Neuronal stem cell (in vitro differentiated cells): ENCODE measurements at regions not wholly inside any gene's neighbourhood (a gene's known extent, or its start where the extent isn't known, plus 50 kb on each side); places are given as distances from the start of the nearest gene placed in this dataset.

Experiments used
- DNase-seq: peaks from one replicate; pipeline ENCODE4 v3.0.0-alpha.2; 2013; ENCODE audit warnings: low spot score
- H2AFZ ChIP-seq: one replicate; pipeline ENCODE4 v1.6.1; 2013; ENCODE audit warnings: mild to moderate bottlenecking, low read length, inconsistent platforms
- H2AK5ac ChIP-seq: 2 replicates; pipeline ENCODE4 v1.6.1; 2013; ENCODE audit warnings: low read depth, mild to moderate bottlenecking, inconsistent platforms, low read length, moderate library complexity, mixed read lengths
- H2BK120ac ChIP-seq: 2 replicates; pipeline ENCODE4 v1.6.1; 2013; ENCODE audit warnings: low read depth, mild to moderate bottlenecking, inconsistent platforms, low read length, moderate library complexity, mixed read lengths
- H2BK12ac ChIP-seq: one replicate; pipeline ENCODE4 v1.6.1; 2013; ENCODE audit warnings: low read length, inconsistent platforms
- H2BK15ac ChIP-seq: 2 replicates; pipeline ENCODE4 v1.6.1; 2013; ENCODE audit warnings: mild to moderate bottlenecking, low read length, inconsistent platforms, mixed read lengths
- H2BK5ac ChIP-seq: one replicate; pipeline ENCODE4 v1.6.1; 2013; ENCODE audit warnings: inconsistent platforms, mild to moderate bottlenecking, low read length, moderate library complexity
- H3K14ac ChIP-seq: one replicate; pipeline ENCODE4 v1.6.1; 2013; ENCODE audit warnings: low read length, inconsistent platforms
- H3K18ac ChIP-seq: 2 replicates; pipeline ENCODE4 v1.6.1; 2013; ENCODE audit warnings: low read length, inconsistent platforms
- H3K23ac ChIP-seq: 2 replicates; pipeline ENCODE4 v1.6.1; 2013; ENCODE audit warnings: low read depth, mild to moderate bottlenecking, mixed read lengths, low read length, inconsistent platforms; ENCODE audit not compliant: poor library complexity
- H3K27ac ChIP-seq: replicated peaks from 3 replicates; pipeline ENCODE4 v1.5.1; 2013; ENCODE audit warnings: low read length, inconsistent platforms
- H3K27me3 ChIP-seq, 3 experiments: 2 replicates each; pipeline ENCODE4 v1.6.1; 2013; ENCODE audit warnings: low read length in 3 of 3, mild to moderate bottlenecking in 2 of 3, inconsistent platforms in 1 of 3, low read depth in 1 of 3, mixed read lengths in 1 of 3, moderate library complexity in 1 of 3; ENCODE audit not compliant: control insufficient read depth in 3 of 3, insufficient read depth in 3 of 3
- H3K36me3 ChIP-seq, 2 donors: replicated peaks in 1 of 2; 2 replicates each; pipeline ENCODE4 v1.6.1; 2013; ENCODE audit warnings: low read length in 2 of 2; ENCODE audit not compliant: control insufficient read depth in 2 of 2, insufficient read depth in 2 of 2
- H3K4ac ChIP-seq: 2 replicates; pipeline ENCODE4 v1.6.1; 2013; ENCODE audit warnings: inconsistent platforms, mild to moderate bottlenecking, low read length, moderate library complexity
- H3K4me1 ChIP-seq, 2 donors: 1 replicate in 1 of 2; 2 replicates in 1 of 2; pipeline ENCODE4 v1.6.1; 2013; ENCODE audit warnings: low read length in 2 of 2, low read depth in 1 of 2; ENCODE audit not compliant: control insufficient read depth in 2 of 2, insufficient read depth in 1 of 2
- H3K4me2 ChIP-seq: one replicate; pipeline ENCODE4 v1.6.1; 2013; ENCODE audit warnings: mild to moderate bottlenecking, low read length, inconsistent platforms; ENCODE audit not compliant: insufficient read depth, poor library complexity, severe bottlenecking
- H3K4me3 ChIP-seq, 2 donors: 2 replicates each; pipeline ENCODE4 v1.5.1; 2013; ENCODE audit warnings: low read length in 2 of 2, mild to moderate bottlenecking in 2 of 2, inconsistent platforms in 1 of 2, moderate library complexity in 1 of 2
- H3K79me1 ChIP-seq: one replicate; pipeline ENCODE4 v1.6.1; 2013; ENCODE audit warnings: low read depth, mild to moderate bottlenecking, inconsistent platforms, low read length, moderate library complexity
- H3K9ac ChIP-seq: one replicate; pipeline ENCODE4 v1.6.1; 2013; ENCODE audit warnings: mild to moderate bottlenecking, low read depth, low read length, inconsistent platforms; ENCODE audit not compliant: poor library complexity
- H3K9me3 ChIP-seq, 2 donors: replicated peaks in 1 of 2; 2 replicates each; pipeline versions ENCODE3 to v1.6.1; 2013; ENCODE audit warnings: low read length in 2 of 2, mild to moderate bottlenecking in 2 of 2, inconsistent platforms in 1 of 2, low read depth in 1 of 2, mixed read lengths in 1 of 2, moderate library complexity in 1 of 2; ENCODE audit not compliant: control insufficient read depth in 2 of 2, insufficient read depth in 1 of 2
- H4K8ac ChIP-seq: one replicate; pipeline ENCODE4 v1.6.1; 2013; ENCODE audit warnings: low read depth, mild to moderate bottlenecking, inconsistent platforms, low read length, moderate library complexity
- H4K91ac ChIP-seq: one replicate; pipeline ENCODE4 v1.6.1; 2013; ENCODE audit warnings: low read length, low read depth, mild to moderate bottlenecking, inconsistent platforms; ENCODE audit not compliant: poor library complexity
- WGBS, 2 donors: extraction: QIAGEN DNeasy Blood & Tissue Kit; methylation state at CpG; one replicate each; pipeline ENCODE4 v1.1.7; 2013; ENCODE audit warnings: missing lambda C conversion rate in 2 of 2, mixed read lengths in 1 of 2; ENCODE audit not compliant: insufficient read length in 2 of 2, insufficient replicate concordance in 1 of 2; ENCODE audit errors: extremely low coverage in 2 of 2; 5-methylcytosine and 5-hydroxymethylcytosine counted together

- no peak overlapping the region for H3K18ac ChIP-seq
- H2BK15ac ChIP-seq, result no peak overlapping the region
- H3K4me3 ChIP-seq, result no peak overlapping the region
- no peak overlapping the region for H2AFZ ChIP-seq
- no peak overlapping the region for H2AK5ac ChIP-seq
- no peak overlapping the region for H3K23ac ChIP-seq
- H3K27ac ChIP-seq, result no peak overlapping the region
- H3K14ac ChIP-seq, result no peak overlapping the region
- peaks cover 0 to 14% of the 10 kb centered on the region in 2 donors for H3K9me3 ChIP-seq
- no CpG with 5 or more reads among the region's 2 CpGs for WGBS, 2 donors
- no peak overlapping the region for H4K8ac ChIP-seq
- no peak overlapping the region for H4K91ac ChIP-seq
- no peaks in the 10 kb centered on the region for H3K36me3 ChIP-seq
- no peak overlapping the region for H3K4ac ChIP-seq
- no peak overlapping the region for H2BK12ac ChIP-seq
- no peak for DNase-seq
- H3K4me1 ChIP-seq, result peaks cover 5 to 17% of the 10 kb centered on the region in 2 donors
- no peaks in the 10 kb centered on the region for H3K27me3 ChIP-seq
- no peak overlapping the region for H3K4me2 ChIP-seq
- no peak overlapping the region for H2BK120ac ChIP-seq
- H3K9ac ChIP-seq, result no peak overlapping the region
- H3K79me1 ChIP-seq, result no peaks in the 10 kb centered on the region
- no peak overlapping the region for H2BK5ac ChIP-seq
These were observed 164.8 kb upstream of the NDN start for GRCh38 chr15:23851921-23852320.

- H4K91ac ChIP-seq, result no peak overlapping the region
- no peak overlapping the region for H3K18ac ChIP-seq
- H3K23ac ChIP-seq, result no peak overlapping the region
- H2BK5ac ChIP-seq, result no peak overlapping the region
- no peak overlapping the region for H3K14ac ChIP-seq
- H3K4me1 ChIP-seq, result peaks cover 10 to 28% of the 10 kb centered on the region in 2 donors
- H3K9me3 ChIP-seq, result peaks cover 0 to 16% of the 10 kb centered on the region in 2 donors
- no peak overlapping the region for H3K4me2 ChIP-seq
- no peak for DNase-seq
- no peak overlapping the region for H3K9ac ChIP-seq
- H2AK5ac ChIP-seq, result no peak overlapping the region
- no peak overlapping the region for H2AFZ ChIP-seq
- no peaks in the 10 kb centered on the region for H3K36me3 ChIP-seq
- H3K4ac ChIP-seq, result no peak overlapping the region
- H3K27ac ChIP-seq, result no peak overlapping the region
- H3K79me1 ChIP-seq, result no peaks in the 10 kb centered on the region
- H3K4me3 ChIP-seq, result no peak overlapping the region
- H2BK15ac ChIP-seq, result no peak overlapping the region
- no peaks in the 10 kb centered on the region for H3K27me3 ChIP-seq
- no peak overlapping the region for H2BK12ac ChIP-seq
- no peak overlapping the region for H4K8ac ChIP-seq
- no CpG with 5 or more reads among the region's 1 CpG for WGBS, 2 donors
- no peak overlapping the region for H2BK120ac ChIP-seq
These were observed 166.2 kb upstream of the NDN start for GRCh38 chr15:23853286-23853685.

GRCh38 chr15:23854203-23854911 lies 167.3 kb upstream of the NDN start:
- Histone ChIP-seq H3K23ac (no peak overlapping the region), H3K4me2 (no peak overlapping the region), H3K27ac (peak overlapping the region; percentile 40), H3K14ac (no peak overlapping the region), H2BK12ac (no peak overlapping the region), H4K91ac (no peak overlapping the region), H3K18ac (no peak overlapping the region), H2AK5ac (no peak overlapping the region), H3K4me1 (peaks cover 12 to 34% of the 10 kb centered on the region in 2 donors), H3K4me3 (peak overlapping the region in 1 of 2 donors; percentile 12), H3K27me3 (no peaks in the 10 kb centered on the region), H2BK120ac (no peak overlapping the region), H3K9me3 (peaks cover 0 to 16% of the 10 kb centered on the region in 2 donors), H3K9ac (no peak overlapping the region), H4K8ac (no peak overlapping the region), H3K79me1 (no peaks in the 10 kb centered on the region), H2BK5ac (no peak overlapping the region), H3K4ac (no peak overlapping the region), H2BK15ac (no peak overlapping the region), H2AFZ (peak overlapping the region; percentile 42), H3K36me3 (no peaks in the 10 kb centered on the region)
- DNase-seq, result no peak
- no CpG with 5 or more reads among the region's 5 CpGs for WGBS, 2 donors

- no peak overlapping the region for H2BK5ac ChIP-seq
- no peak for DNase-seq
- H3K18ac ChIP-seq, result no peak overlapping the region
- no CpG with 5 or more reads among the region's 7 CpGs for WGBS, 2 donors
- peak overlapping the region; percentile 42 for H2AFZ ChIP-seq
- H3K4me1 ChIP-seq, result peaks cover 12 to 35% of the 10 kb centered on the region in 2 donors
- H3K9me3 ChIP-seq, result peaks cover 0 to 16% of the 10 kb centered on the region in 2 donors
- peak overlapping the region in 1 of 2 donors; percentile 12 for H3K4me3 ChIP-seq
- no peak overlapping the region for H2BK15ac ChIP-seq
- H2AK5ac ChIP-seq, result no peak overlapping the region
- H4K8ac ChIP-seq, result no peak overlapping the region
- H3K79me1 ChIP-seq, result no peaks in the 10 kb centered on the region
- H2BK120ac ChIP-seq, result no peak overlapping the region
- no peak overlapping the region for H3K23ac ChIP-seq
- H3K4ac ChIP-seq, result no peak overlapping the region
- no peak overlapping the region for H3K4me2 ChIP-seq
- H3K27me3 ChIP-seq, result no peaks in the 10 kb centered on the region
- H3K36me3 ChIP-seq, result no peaks in the 10 kb centered on the region
- H4K91ac ChIP-seq, result no peak overlapping the region
- H3K9ac ChIP-seq, result no peak overlapping the region
- no peak overlapping the region for H2BK12ac ChIP-seq
- H3K27ac ChIP-seq, result peak overlapping the region; percentile 40
- H3K14ac ChIP-seq, result no peak overlapping the region
These were observed 168.0 kb upstream of the NDN start for GRCh38 chr15:23854912-23855659.
